RWPE1 (cell line): ENCODE measurements at regions not wholly inside any gene's neighbourhood (a gene's known extent, or its start where the extent isn't known, plus 50 kb on each side); places are given as distances from the start of the nearest gene placed in this dataset.

Experiments used
- CTCF ChIA-PET: fragments of 350-600 bp; sonication (Branson Sonifier 250); formaldehyde crosslinking; extraction: SDS; loops from one replicate; lab custom pipeline; 2021; lab: Yijun Ruan, JAX
- POLR2A ChIA-PET: fragments of 400-600 bp; formaldehyde crosslinking; extraction: SDS; loops from one replicate; lab custom pipeline; 2020; ENCODE audit warnings: antibody characterized with exemption; ENCODE audit not compliant: low non-redundant PET; lab: Yijun Ruan, JAX
- DNase-seq: peaks from one replicate; pipeline ENCODE4 v3.0.0; 2012; ENCODE audit warnings: low spot score
- H3K27ac ChIP-seq: fragments of 450-650 bp; 2 replicates; pipeline ENCODE4 v1.5.1; 2017
- CTCF ChIP-seq: fragments of 450-650 bp; conservative IDR thresholded peaks from 2 replicates; pipeline ENCODE4 v1.5.1; 2017; ENCODE audit warnings: low read depth, mild to moderate bottlenecking

- ChIA-PET POLR2A (no interaction called here), CTCF (interaction anchor here (0.6 kb wide), 1 partner anchor 1586 kb away, joined by 7 read pairs; no protein-coding TSS in a partner anchor)
- TF ChIP-seq CTCF: no peak
- no peak overlapping the region for H3K27ac ChIP-seq
- DNase-seq: no peak
These were observed 120.0 kb downstream of the SPRY1 start for GRCh38 chr4:123516576-123516975.

GRCh38 chr4:123517176-123517575 is 120.6 kb downstream of the SPRY1 start:
- no peak overlapping the region for H3K27ac ChIP-seq
- CTCF ChIA-PET: interaction anchor here (0.6 kb wide), 1 partner anchor 1586 kb away, joined by 7 read pairs; no protein-coding TSS in a partner anchor
- POLR2A ChIA-PET: no interaction called here

GRCh38 chr4:123517971-123518370 is 121.4 kb downstream of the SPRY1 start:
- POLR2A ChIA-PET: no interaction called here
- H3K27ac ChIP-seq: no peak overlapping the region
- TF ChIP-seq CTCF: no peak
- CTCF ChIA-PET: no interaction called here
- DNase-seq: no peak

More at GRCh38 chr4:123517176-123517575, 120.6 kb downstream of the SPRY1 start:
- no peak for DNase-seq
- TF ChIP-seq CTCF: no peak

GRCh38 chr4:123520325-123520724 is 123.7 kb downstream of the SPRY1 start:
- TF ChIP-seq CTCF: no peak
- POLR2A ChIA-PET: no interaction called here
- CTCF ChIA-PET: no interaction called here
- H3K27ac ChIP-seq: no peak overlapping the region
- DNase-seq: no peak

- H3K27ac ChIP-seq: no peak overlapping the region
- DNase-seq: no peak
- ChIA-PET CTCF (no interaction called here), POLR2A (no interaction called here)
- TF ChIP-seq CTCF: no peak
These were observed 125.5 kb downstream of the SPRY1 start for GRCh38 chr4:123522081-123522480.

- H3K27ac ChIP-seq: no peak overlapping the region
- POLR2A ChIA-PET: no interaction called here
- TF ChIP-seq CTCF: no peak
- CTCF ChIA-PET: no interaction called here
- DNase-seq: no peak
These were observed 126.1 kb downstream of the SPRY1 start for GRCh38 chr4:123522646-123523045.
